Stimulated activated CD4-positive, alpha-beta T cell treated with anti-CD3 and anti-CD28 coated beads, TNF-alpha, amount 100 ng/mL, for 24 hours (primary cell): ENCODE measurements at regions not wholly inside any gene's neighbourhood (a gene's known extent, or its start where the extent isn't known, plus 50 kb on each side); places are given as distances from the start of the nearest gene placed in this dataset.

Experiments
- DNase-seq, 3 experiments: peaks; one replicate each; pipeline ENCODE4 v3.0.0-alpha.2; 2020; ENCODE audit warnings: low read depth in 3 of 3

- no peak for DNase-seq
These were observed 420.7 kb downstream of the MN1 start for GRCh38 chr22:27380855-27381254.

- no peak for DNase-seq
These were observed 420.0 kb downstream of the MN1 start for GRCh38 chr22:27381552-27381951.

GRCh38 chr22:27381960-27382742, 419.4 kb downstream of the MN1 start:
- DNase-seq = no peak

GRCh38 chr22:27382947-27383346, 418.6 kb downstream of the MN1 start:
- no peak for DNase-seq

GRCh38 chr22:27383896-27384295, 417.7 kb downstream of the MN1 start:
- DNase-seq = no peak

GRCh38 chr22:27385261-27385998, 416.1 kb downstream of the MN1 start:
- no peak for DNase-seq

GRCh38 chr22:27386186-27386585, 415.4 kb downstream of the MN1 start:
- no peak for DNase-seq

- DNase-seq = no peak
These were observed 414.0 kb downstream of the MN1 start for GRCh38 chr22:27387561-27387960.

GRCh38 chr22:27388090-27388600, 413.4 kb downstream of the MN1 start:
- no peak for DNase-seq

- DNase-seq = no peak
These were observed 411.9 kb downstream of the MN1 start for GRCh38 chr22:27389727-27390075.

- no peak for DNase-seq
These were observed 410.3 kb downstream of the MN1 start for GRCh38 chr22:27391092-27391770.

GRCh38 chr22:27393371-27393770, 408.2 kb downstream of the MN1 start:
- DNase-seq = no peak

- no peak for DNase-seq
These were observed 406.7 kb downstream of the MN1 start for GRCh38 chr22:27394806-27395404.

- no peak for DNase-seq
These were observed 404.3 kb downstream of the MN1 start for GRCh38 chr22:27397036-27397953.

GRCh38 chr22:27397954-27398342, 403.6 kb downstream of the MN1 start:
- no peak for DNase-seq

- no peak for DNase-seq
These were observed 402.4 kb downstream of the MN1 start for GRCh38 chr22:27399161-27399560.

- no peak for DNase-seq
These were observed 400.7 kb downstream of the MN1 start for GRCh38 chr22:27400811-27401210.

- no peak for DNase-seq
These were observed 400.2 kb downstream of the MN1 start for GRCh38 chr22:27401321-27401720.

- DNase-seq = no peak
These were observed 397.1 kb downstream of the MN1 start for GRCh38 chr22:27404441-27404840.

- DNase-seq = peak in 1 of 3 experiments; percentile 22
These were observed 395.7 kb downstream of the MN1 start for GRCh38 chr22:27405672-27406388.
